ENCODE measurements at regions not wholly inside any gene's neighbourhood (a gene's known extent, or its start where the extent isn't known, plus 50 kb on each side); places are given as distances from the start of the nearest gene placed in this dataset.

- TF ChIP-seq ZBTB12 (CRISPR knock-in tag; IDR thresholded peaks at IDR 0.05), result no peak
- TF ChIP-seq THRAP3 (IDR thresholded peaks at IDR 0.05; ENCODE audit: borderline replicate concordance), result no peak
- TF ChIP-seq ZNF778 (CRISPR knock-in tag; IDR thresholded peaks at IDR 0.05), result no peak
- TF ChIP-seq ZNF24 (IDR thresholded peaks at IDR 0.05), result no peak
Measured at GRCh38 chr17:6233856-6234255, 163.7 kb downstream of the WSCD1 start (continued).

GRCh38 chr17:6233339-6233738, 163.2 kb downstream of the WSCD1 start:
- Histone ChIP-seq H3K9me1 (ENCODE audit: control insufficient read depth, insufficient read depth, low read length) (no peaks in the 10 kb centered on the region), H3K27ac (ENCODE audit: extremely low read depth, low read depth, low read length) (no peak overlapping the region), H3K4me3 (no peak overlapping the region), H3K9ac (ENCODE audit: insufficient read depth in 1 of 2, low read depth in 2 of 2, low read length in 2 of 2) (no peak overlapping the region), H3K9me3 (replicated peaks; ENCODE audit: control insufficient read depth, insufficient read depth, low read depth, low read length) (no peaks in the 10 kb centered on the region), H2AFZ (ENCODE audit: low read depth, low read length) (no peak overlapping the region), H3K4me2 (ENCODE audit: insufficient read depth, low read length) (no peak overlapping the region), H3K36me3 (ENCODE audit: control insufficient read depth, insufficient read depth, low read length) (no peaks in the 10 kb centered on the region), H3K27me3 (ENCODE audit: control insufficient read depth in 2 of 2, insufficient read depth in 2 of 2, low read length in 2 of 2) (peaks cover 0 to 12% of the 10 kb centered on the region in 2 experiments; a peak in 2 of 5 replicates), H4K20me1 (replicated peaks; ENCODE audit: control insufficient read depth, insufficient read depth, low read length) (no peaks in the 10 kb centered on the region), H3K79me2 (ENCODE audit: control insufficient read depth, insufficient read depth, low read length) (no peaks in the 10 kb centered on the region), H3K4me1 (replicated peaks in 1 of 2; ENCODE audit: control insufficient read depth in 2 of 2, insufficient read depth in 2 of 2, low read length in 2 of 2) (no peaks in the 10 kb centered on the region)
- DNase-seq (ENCODE audit: extremely low read depth in 1 of 4, low spot score in 3 of 4) (no peak), ATAC-seq (no peak), FAIRE-seq (no peak)
- no TSS peak for BruUV-seq (replicated peaks)
- intact Hi-C loops (cut with micrococcal nuclease) (no loop called here), in situ Hi-C loops (cut with MboI) (no loop called here)
- ChIA-PET CTCF (ENCODE audit: low intra/inter-chr PET ratio) (no interaction called here), POLR2A (no interaction called here)
- WGBS (ENCODE audit: insufficient coverage, low coverage, missing lambda C conversion rate), result 3% methylated on average over 4 of the region's 4 CpGs
- no peak for TF ChIP-seq FOXA3 (CRISPR knock-in tag; conservative IDR thresholded peaks at IDR 0.05 in 1 of 2, IDR thresholded peaks at IDR 0.05 in 1 of 2)
- TF ChIP-seq MTA2 (IDR thresholded peaks at IDR 0.05; ENCODE audit: low read depth), result no peak
- TF ChIP-seq ARID2 (IDR thresholded peaks at IDR 0.05), result no peak
- TF ChIP-seq, protein P1, sequence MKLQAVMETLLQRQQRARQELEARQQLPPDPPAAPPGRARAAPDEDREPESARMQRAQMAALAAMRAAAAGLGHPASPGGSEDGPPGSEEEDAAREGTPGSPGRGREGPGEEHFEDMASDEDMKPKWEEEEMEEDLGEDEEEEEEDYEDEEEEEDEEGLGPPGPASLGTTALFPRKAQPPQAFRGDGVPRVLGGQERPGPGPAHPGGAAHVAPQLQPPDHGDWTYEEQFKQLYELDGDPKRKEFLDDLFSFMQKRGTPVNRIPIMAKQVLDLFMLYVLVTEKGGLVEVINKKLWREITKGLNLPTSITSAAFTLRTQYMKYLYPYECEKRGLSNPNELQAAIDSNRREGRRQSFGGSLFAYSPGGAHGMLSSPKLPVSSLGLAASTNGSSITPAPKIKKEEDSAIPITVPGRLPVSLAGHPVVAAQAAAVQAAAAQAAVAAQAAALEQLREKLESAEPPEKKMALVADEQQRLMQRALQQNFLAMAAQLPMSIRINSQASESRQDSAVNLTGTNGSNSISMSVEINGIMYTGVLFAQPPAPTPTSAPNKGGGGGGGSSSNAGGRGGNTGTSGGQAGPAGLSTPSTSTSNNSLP (IDR thresholded peaks at IDR 0.05; ENCODE audit: borderline replicate concordance, low read depth, low read length), result no peak
- no peak for TF ChIP-seq ZNF655 (CRISPR knock-in tag; IDR thresholded peaks at IDR 0.05)
- TF ChIP-seq, protein P2, sequence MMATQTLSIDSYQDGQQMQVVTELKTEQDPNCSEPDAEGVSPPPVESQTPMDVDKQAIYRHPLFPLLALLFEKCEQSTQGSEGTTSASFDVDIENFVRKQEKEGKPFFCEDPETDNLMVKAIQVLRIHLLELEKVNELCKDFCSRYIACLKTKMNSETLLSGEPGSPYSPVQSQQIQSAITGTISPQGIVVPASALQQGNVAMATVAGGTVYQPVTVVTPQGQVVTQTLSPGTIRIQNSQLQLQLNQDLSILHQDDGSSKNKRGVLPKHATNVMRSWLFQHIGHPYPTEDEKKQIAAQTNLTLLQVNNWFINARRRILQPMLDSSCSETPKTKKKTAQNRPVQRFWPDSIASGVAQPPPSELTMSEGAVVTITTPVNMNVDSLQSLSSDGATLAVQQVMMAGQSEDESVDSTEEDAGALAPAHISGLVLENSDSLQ (IDR thresholded peaks at IDR 0.05), result no peak
- no peak for TF ChIP-seq POLR2AphosphoS5 (IDR thresholded peaks at IDR 0.05; ENCODE audit: control insufficient read depth, insufficient read depth, low read depth, low read length)
- TF ChIP-seq THRB (CRISPR knock-in tag; conservative IDR thresholded peaks at IDR 0.05), result no peak
- TF ChIP-seq MXD1 (CRISPR knock-in tag; IDR thresholded peaks at IDR 0.05; ENCODE audit: borderline replicate concordance, poor library complexity, severe bottlenecking), result no peak
- no peak for TF ChIP-seq ZBTB17 (CRISPR knock-in tag; IDR thresholded peaks at IDR 0.05)
- TF ChIP-seq PTRF (tag; IDR thresholded peaks at IDR 0.05), result no peak

All from K562 (cell line).